H1 (cell line): ENCODE measurements at regions not wholly inside any gene's neighbourhood (a gene's known extent, or its start where the extent isn't known, plus 50 kb on each side); places are given as distances from the start of the nearest gene placed in this dataset.
A peak's percentile ranks its signal among the peaks of the same experiment; 100 is the strongest.

Experiments
- CTCF ChIA-PET: fragments of 300-600 bp; sonication (Branson Sonifier 250); formaldehyde crosslinking; loops from one replicate; lab custom pipeline; 2021; ENCODE audit not compliant: partially characterized antibody; lab: Charles Lee
- POLR2A ChIA-PET: fragments of 300-600 bp; sonication (Branson Sonifier 250); formaldehyde crosslinking; loops from one replicate; lab custom pipeline; 2021; ENCODE audit warnings: inconsistent platforms; ENCODE audit not compliant: partially characterized antibody; lab: Charles Lee
- DNase-seq, 2 experiments: peaks; one replicate each; pipeline versions ENCODE4 v3.0.0 to v3.0.0-alpha.2; 2010 to 2022; ENCODE audit warnings: low spot score in 2 of 2, low read depth in 1 of 2, mixed read lengths in 1 of 2
- FAIRE-seq: peaks from 2 replicates; lab custom pipeline; 2011; peaks lifted over from hg19 to GRCh38; lab: Jason Lieb, UNC
- H2AFZ ChIP-seq: 2 replicates; pipeline ENCODE4 v1.8.1; 2012; ENCODE audit warnings: low read length, inconsistent platforms
- H2AK5ac ChIP-seq: 2 replicates; pipeline ENCODE4 v1.6.1; 2013; ENCODE audit warnings: low read depth, low read length
- H2BK120ac ChIP-seq: replicated peaks from 2 replicates; pipeline ENCODE3; 2013; ENCODE audit warnings: low read depth, low read length, inconsistent platforms
- H2BK12ac ChIP-seq: 2 replicates; pipeline ENCODE4 v1.6.1; 2013; ENCODE audit warnings: low read depth, low read length
- H2BK15ac ChIP-seq: 2 replicates; pipeline ENCODE4 v1.6.1; 2013; ENCODE audit warnings: low read length
- H2BK20ac ChIP-seq: 2 replicates; pipeline ENCODE4 v1.6.1; 2013; ENCODE audit warnings: low read length
- H2BK5ac ChIP-seq: 2 replicates; pipeline ENCODE4 v1.6.1; 2013; ENCODE audit warnings: low read depth, low read length
- H3K14ac ChIP-seq: 2 replicates; pipeline ENCODE4 v1.6.1; 2013; ENCODE audit warnings: inconsistent platforms; ENCODE audit not compliant: insufficient read length
- H3K18ac ChIP-seq: 2 replicates; pipeline ENCODE4 v1.6.1; 2013; ENCODE audit warnings: low read length; ENCODE audit errors: extremely low read depth
- H3K23ac ChIP-seq: 2 replicates; pipeline ENCODE4 v1.6.1; 2013; ENCODE audit warnings: inconsistent platforms; ENCODE audit not compliant: insufficient read length
- H3K23me2 ChIP-seq: 2 replicates; pipeline ENCODE4 v1.6.1; 2013; ENCODE audit warnings: low read depth, low read length
- H3K27ac ChIP-seq: 2 replicates; pipeline ENCODE4 v1.6.1; 2011; ENCODE audit warnings: low read depth, low read length, inconsistent platforms
- H3K27me3 ChIP-seq, 4 experiments: replicated peaks in 1 of 4; 1 replicate in 1 of 4; 2 replicates in 3 of 4; pipeline versions ENCODE4 v1.6.1 to v1.8.1; 2011 to 2013; ENCODE audit warnings: low read length in 3 of 4, mild to moderate bottlenecking in 3 of 4, inconsistent platforms in 2 of 4, mixed read lengths in 2 of 4, moderate library complexity in 1 of 4; ENCODE audit not compliant: control insufficient read depth in 3 of 4, insufficient read depth in 3 of 4; ENCODE audit errors: extremely low read depth in 1 of 4
- H3K36me3 ChIP-seq, 4 experiments: 2 replicates each; pipeline versions ENCODE4 v1.6.1 to v1.8.1; 2011 to 2013; ENCODE audit warnings: mild to moderate bottlenecking in 4 of 4, low read length in 3 of 4, moderate library complexity in 2 of 4, control low read depth in 1 of 4, inconsistent platforms in 1 of 4; ENCODE audit not compliant: insufficient read depth in 4 of 4, control insufficient read depth in 2 of 4
- H3K4ac ChIP-seq: replicated peaks from 2 replicates; pipeline ENCODE3; 2013; ENCODE audit warnings: low read length, low read depth, mixed read lengths, inconsistent platforms; ENCODE audit not compliant: insufficient read length
- H3K4me1 ChIP-seq, 4 experiments: replicated peaks in 1 of 4; 1 replicate in 1 of 4; 2 replicates in 3 of 4; pipeline versions ENCODE4 v1.6.1 to v1.8.1; 2011 to 2013; ENCODE audit warnings: low read length in 3 of 4, inconsistent platforms in 2 of 4, mixed read lengths in 1 of 4; ENCODE audit not compliant: insufficient read depth in 4 of 4, control insufficient read depth in 3 of 4
- H3K4me2 ChIP-seq, 2 experiments: 2 replicates each; pipeline versions ENCODE4 v1.6.1 to v1.8.1; 2011 to 2013; ENCODE audit warnings: low read depth in 2 of 2, low read length in 2 of 2, control low read depth in 1 of 2, inconsistent platforms in 1 of 2, mild to moderate bottlenecking in 1 of 2; ENCODE audit not compliant: insufficient read depth in 1 of 2
- H3K4me3 ChIP-seq, 4 experiments: fragments of 200-600, 300-600 bp in 1 of 4; sonication (generic), shearing (Covaris generic), sonication (Bioruptor Twin) in 1 of 4; 2 replicates each; pipeline versions ENCODE4 v1.5.1 to v1.8.1; 2011 to 2016; ENCODE audit warnings: low read length in 4 of 4, low read depth in 3 of 4, control low read depth in 2 of 4, inconsistent platforms in 2 of 4, mild to moderate bottlenecking in 2 of 4, mixed read lengths in 1 of 4, moderate library complexity in 1 of 4; ENCODE audit not compliant: insufficient read depth in 2 of 4; ENCODE audit errors: extremely low read depth in 1 of 4
- H3K56ac ChIP-seq: replicated peaks from 2 replicates; pipeline ENCODE3; 2013; ENCODE audit warnings: low read depth, mild to moderate bottlenecking, mixed read lengths, low read length, inconsistent platforms; ENCODE audit not compliant: insufficient read length
- H3K79me1 ChIP-seq: 2 replicates; pipeline ENCODE4 v1.6.1; 2013; ENCODE audit warnings: low read depth, low read length, control low read depth
- H3K79me2 ChIP-seq, 2 experiments: 2 replicates each; pipeline versions ENCODE4 v1.6.1 to v1.8.1; 2012 to 2013; ENCODE audit warnings: low read length in 2 of 2, mild to moderate bottlenecking in 2 of 2, inconsistent platforms in 1 of 2; ENCODE audit not compliant: insufficient read depth in 2 of 2, control insufficient read depth in 1 of 2
- H3K9ac ChIP-seq, 4 experiments: replicated peaks in 1 of 4; 1 replicate in 1 of 4; 2 replicates in 3 of 4; pipeline versions ENCODE4 v1.6.1 to v1.8.1; 2011 to 2013; ENCODE audit warnings: low read depth in 3 of 4, low read length in 3 of 4, control low read depth in 2 of 4, mild to moderate bottlenecking in 2 of 4, moderate library complexity in 2 of 4, inconsistent platforms in 1 of 4; ENCODE audit errors: extremely low read depth in 1 of 4
- H3K9me3 ChIP-seq, 2 experiments: 2 replicates each; pipeline versions ENCODE4 v1.6.1 to v1.8.1; 2012 to 2013; ENCODE audit warnings: mild to moderate bottlenecking in 2 of 2, moderate library complexity in 2 of 2, control low read depth in 1 of 2, inconsistent platforms in 1 of 2, low read depth in 1 of 2, low read length in 1 of 2, mixed read lengths in 1 of 2; ENCODE audit not compliant: insufficient read depth in 2 of 2
- H4K20me1 ChIP-seq, 2 experiments: replicated peaks in 1 of 2; 2 replicates each; pipeline versions ENCODE3 to v1.8.1; 2011 to 2013; ENCODE audit warnings: inconsistent platforms in 2 of 2, low read length in 2 of 2, mild to moderate bottlenecking in 1 of 2; ENCODE audit not compliant: insufficient read depth in 2 of 2, control insufficient read depth in 1 of 2
- H4K5ac ChIP-seq: 2 replicates; pipeline ENCODE4 v1.6.1; 2013; ENCODE audit warnings: low read length, low read depth, mixed read lengths, inconsistent platforms; ENCODE audit not compliant: insufficient read length
- H4K8ac ChIP-seq: 2 replicates; pipeline ENCODE4 v1.8.0; 2013; ENCODE audit warnings: mild to moderate bottlenecking, moderate library complexity, low read length, inconsistent platforms; ENCODE audit not compliant: insufficient read depth; ENCODE audit errors: extremely low read depth
- H4K91ac ChIP-seq: replicated peaks from 2 replicates; pipeline ENCODE3; 2013; ENCODE audit warnings: low read length, mixed read lengths, inconsistent platforms; ENCODE audit not compliant: insufficient read length
- FOSL1 ChIP-seq: IDR thresholded peaks from 2 replicates; pipeline ENCODE4 v1.6.1; 2011; ENCODE audit warnings: mild to moderate bottlenecking, low read depth, low read length, moderate library complexity; ENCODE audit not compliant: insufficient read depth
- GTF2F1 ChIP-seq: IDR thresholded peaks from 2 replicates; pipeline ENCODE4 v1.6.1; 2012; ENCODE audit warnings: low read depth, low read length, improper control_type of control experiment, borderline replicate concordance
- HDAC2 ChIP-seq, 2 experiments: fragments of 300-600 bp in 1 of 2; sonication (generic) in 1 of 2; IDR thresholded peaks; 2 replicates each; pipeline ENCODE4 v1.6.1; 2011 to 2012; ENCODE audit warnings: low read depth in 2 of 2, low read length in 2 of 2, mild to moderate bottlenecking in 2 of 2, moderate library complexity in 2 of 2, borderline replicate concordance in 1 of 2, inconsistent platforms in 1 of 2
- KDM4A ChIP-seq: IDR thresholded peaks from one replicate; pipeline ENCODE4 v1.7.1; 2012; ENCODE audit warnings: low read depth, mild to moderate bottlenecking, moderate library complexity, low read length, inconsistent platforms; ENCODE audit not compliant: severe bottlenecking
- RAD21 ChIP-seq, 2 experiments: IDR thresholded peaks in 1 of 2; conservative IDR thresholded peaks in 1 of 2; 2 replicates each; pipeline ENCODE4 v1.6.1; 2011; ENCODE audit warnings: low read depth in 2 of 2, low read length in 2 of 2, improper control_type of control experiment in 1 of 2, inconsistent platforms in 1 of 2, mild to moderate bottlenecking in 1 of 2, moderate library complexity in 1 of 2
- RNF2 ChIP-seq: fragments of 200-900, 300-1000 bp; sonication (generic); IDR thresholded peaks from 2 replicates; pipeline ENCODE4 v1.7.1; 2016; ENCODE audit warnings: borderline replicate concordance, low read depth, mild to moderate bottlenecking, antibody characterized with exemption, low read length; ENCODE audit not compliant: poor library complexity, severe bottlenecking; ENCODE audit errors: missing control alignments
- TAF1 ChIP-seq: IDR thresholded peaks from 2 replicates; pipeline ENCODE4 v1.6.1; 2011; ENCODE audit warnings: mild to moderate bottlenecking, low read depth, low read length
- TCF12 ChIP-seq: IDR thresholded peaks from 2 replicates; pipeline ENCODE4 v1.6.1; 2011; ENCODE audit warnings: low read depth, mild to moderate bottlenecking, low read length
- ZNF274 ChIP-seq: IDR thresholded peaks from 2 replicates; pipeline ENCODE4 v1.7.0; 2012; ENCODE audit warnings: low read length, borderline replicate concordance; ENCODE audit errors: extremely low read depth
- WGBS, 2 experiments: shearing (Covaris generic) in 1 of 2; methylation state at CpG; one replicate each; pipeline versions ENCODE4 v1.1.6 to v1.1.7; 2013 to 2015; ENCODE audit warnings: low lambda C conversion rate in 2 of 2, mixed read lengths in 2 of 2, inconsistent platforms in 1 of 2, low coverage in 1 of 2, missing lambda C conversion rate in 1 of 2; ENCODE audit not compliant: insufficient replicate concordance in 2 of 2, insufficient coverage in 1 of 2, insufficient read length in 1 of 2; ENCODE audit errors: extremely low coverage in 1 of 2, missing lambda C conversion rate in 1 of 2; 5-methylcytosine and 5-hydroxymethylcytosine counted together

- POLR2A ChIA-PET: no interaction called here
- Histone ChIP-seq H2BK5ac (no peak overlapping the region), H3K18ac (no peak overlapping the region), H3K23ac (no peak overlapping the region), H2AK5ac (no peak overlapping the region), H2BK120ac (no peak overlapping the region), H3K4me3 (no peak overlapping the region), H3K4me2 (no peak overlapping the region), H3K79me1 (no peaks in the 10 kb centered on the region), H3K56ac (no peak overlapping the region), H3K9ac (no peak overlapping the region), H3K36me3 (no peaks in the 10 kb centered on the region), H3K4me1 (no peaks in the 10 kb centered on the region), H3K14ac (no peak overlapping the region), H2BK12ac (no peak overlapping the region), H3K23me2 (no peaks in the 10 kb centered on the region), H3K9me3 (no peaks in the 10 kb centered on the region), H4K20me1 (no peaks in the 10 kb centered on the region), H2BK15ac (no peak overlapping the region), H3K4ac (no peak overlapping the region), H4K91ac (no peak overlapping the region), H4K8ac (no peak overlapping the region), H2AFZ (peak overlapping the region; percentile 81; the same call in 1 of the 2 replicates), H2BK20ac (no peak overlapping the region), H4K5ac (no peak overlapping the region), H3K27ac (no peak overlapping the region), H3K27me3 (no peaks in the 10 kb centered on the region), H3K79me2 (no peaks in the 10 kb centered on the region)
- CTCF ChIA-PET: interaction anchor here (1.0 kb wide), 1 partner anchor 517 kb away, joined by 4 read pairs; no protein-coding TSS in a partner anchor
- TF ChIP-seq RNF2 (no peak), TCF12 (no peak), KDM4A (no peak), RAD21 (IDR thresholded peaks at IDR 0.05 in 1 of 2, conservative IDR thresholded peaks at IDR 0.05 in 1 of 2; ENCODE audit: low read depth in 2 of 2, low read length in 2 of 2) (no peak), GTF2F1 (no peak), ZNF274 (no peak), HDAC2 (IDR thresholded peaks at IDR 0.05; ENCODE audit: borderline replicate concordance in 1 of 2, low read depth in 2 of 2, low read length in 2 of 2) (no peak), FOSL1 (no peak), TAF1 (no peak)
- DNase-seq (no peak), FAIRE-seq (no peak)
- 82% methylated on average over 4 of the region's 4 CpGs; no CpG with 5 or more reads in 1 of the 2 experiments for WGBS, 2 experiments
Observed at GRCh38 chr11:37264783-37265182, 666.7 kb upstream of the RAG2 start.
